SH-SY5Y (cell line): ENCODE measurements at regions not wholly inside any gene's neighbourhood (a gene's known extent, or its start where the extent isn't known, plus 50 kb on each side); places are given as distances from the start of the nearest gene placed in this dataset.

ENCODE experiments used
- GATA2 ChIP-seq: IDR thresholded peaks from 2 replicates; pipeline ENCODE4 v1.6.1; 2011; ENCODE audit warnings: mild to moderate bottlenecking, low read depth, low read length
- GATA3 ChIP-seq: IDR thresholded peaks from 2 replicates; pipeline ENCODE4 v1.6.1; 2011; ENCODE audit warnings: low read depth, mild to moderate bottlenecking, low read length, moderate library complexity

DNA sequence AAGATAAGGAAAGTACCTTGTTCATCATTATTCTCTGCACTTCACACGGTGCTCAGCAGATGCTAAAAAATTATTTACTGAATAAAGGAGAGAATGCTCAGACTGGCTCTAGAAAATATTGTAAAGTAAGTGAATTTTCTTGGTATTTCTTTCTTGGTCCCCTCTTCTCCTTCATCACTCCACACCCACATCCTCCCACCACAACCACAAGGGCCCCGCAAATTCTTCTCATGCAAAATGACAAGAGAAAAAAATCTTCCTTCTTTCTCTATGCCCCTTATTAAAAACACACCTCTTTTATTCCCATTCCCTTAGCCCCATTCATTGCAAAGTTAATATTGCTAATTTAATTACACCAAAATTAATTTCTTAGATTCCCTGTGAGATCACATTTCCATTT is 74.2 kb upstream of the NEDD4L start:
- TF ChIP-seq GATA2 (no peak), GATA3 (no peak)

DNA sequence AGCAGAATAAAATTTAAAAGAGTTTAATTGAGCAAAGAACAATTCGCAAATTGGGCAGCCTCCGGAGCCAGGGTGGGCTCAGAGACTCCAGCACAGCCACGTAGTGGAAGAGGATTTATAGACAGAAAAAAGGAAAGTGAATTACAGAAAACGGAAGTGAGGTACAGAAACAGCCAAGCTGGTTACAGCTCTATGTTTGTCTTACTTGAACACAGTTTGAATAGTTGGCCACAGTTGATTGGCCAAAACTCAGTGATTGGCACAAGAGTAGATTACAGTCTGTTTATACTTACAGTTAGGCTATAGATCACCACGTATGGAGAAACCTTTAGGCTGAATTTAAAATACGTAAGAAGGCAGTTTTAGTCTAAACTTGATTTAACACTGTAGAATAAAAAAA is 78.8 kb upstream of the NEDD4L start:
- TF ChIP-seq GATA3: no peak
- TF ChIP-seq GATA2: no peak

DNA sequence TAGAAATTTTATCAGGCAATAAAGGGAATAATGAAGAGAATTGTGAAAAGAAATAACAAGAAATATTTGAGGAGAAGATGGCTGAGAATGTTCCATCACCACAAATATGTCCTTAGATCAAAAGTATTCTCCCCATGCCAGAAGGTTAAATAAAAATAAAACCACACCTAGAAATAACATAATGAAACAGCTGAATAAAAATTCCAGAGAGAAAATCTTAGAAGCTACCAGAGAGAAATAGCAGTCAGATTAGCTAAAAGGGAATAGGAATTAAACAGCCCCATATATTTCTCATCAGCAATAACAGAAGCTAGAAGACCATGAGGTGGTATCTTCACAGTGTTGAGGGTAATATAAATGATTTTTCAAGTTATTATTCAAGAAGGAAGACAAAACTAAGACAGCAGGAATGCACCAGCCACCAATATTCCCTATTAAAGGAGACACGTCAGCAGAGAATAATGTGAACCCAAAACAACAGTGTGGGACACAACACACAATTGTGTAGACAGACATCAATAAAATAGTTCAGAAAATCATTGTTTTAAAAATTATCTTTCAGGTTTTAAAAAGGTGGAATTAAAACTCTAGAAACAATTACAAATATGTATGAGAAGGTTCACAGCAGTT is 82.0 kb upstream of the NEDD4L start:
- TF ChIP-seq GATA3: no peak
- TF ChIP-seq GATA2: no peak

DNA sequence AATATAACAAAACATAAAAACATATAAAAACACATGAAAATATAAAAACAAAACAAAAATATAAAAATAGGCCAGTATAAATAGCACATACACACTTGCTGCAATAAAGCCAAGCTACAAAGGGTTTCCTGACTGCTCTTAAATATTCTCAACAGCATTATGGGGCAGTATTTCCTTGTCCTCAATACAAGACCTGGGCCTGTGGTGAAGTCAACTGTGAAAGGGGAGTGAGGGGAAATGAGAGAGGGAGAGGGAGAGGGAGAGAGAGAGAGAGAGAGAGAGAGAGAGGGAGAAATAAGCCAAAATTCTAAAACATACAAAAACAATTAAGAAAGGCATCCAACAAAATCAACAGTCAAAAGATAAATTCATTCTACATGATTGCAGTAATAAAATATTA is 82.6 kb upstream of the NEDD4L start:
- TF ChIP-seq GATA3 (no peak), GATA2 (no peak)

DNA sequence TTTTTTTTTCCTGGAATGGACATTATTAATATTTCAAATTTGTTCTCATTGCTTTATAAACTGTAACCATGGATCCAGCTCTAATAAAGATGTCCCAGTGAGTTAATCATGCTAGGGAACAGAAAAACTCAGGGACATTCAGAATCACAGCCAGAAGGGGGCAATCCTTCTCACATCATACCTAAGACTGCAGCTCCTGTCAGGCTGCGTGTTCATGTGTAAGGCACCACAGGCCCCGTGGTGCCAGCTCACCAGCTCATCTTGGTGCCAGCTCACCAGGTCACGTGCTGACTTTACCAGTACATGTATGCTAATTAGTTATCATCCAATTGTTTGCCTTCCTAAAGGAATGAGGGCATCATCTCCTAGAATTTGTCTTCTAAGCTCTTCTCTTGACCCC is 84.7 kb upstream of the NEDD4L start:
- TF ChIP-seq GATA2 (no peak), GATA3 (no peak)

DNA sequence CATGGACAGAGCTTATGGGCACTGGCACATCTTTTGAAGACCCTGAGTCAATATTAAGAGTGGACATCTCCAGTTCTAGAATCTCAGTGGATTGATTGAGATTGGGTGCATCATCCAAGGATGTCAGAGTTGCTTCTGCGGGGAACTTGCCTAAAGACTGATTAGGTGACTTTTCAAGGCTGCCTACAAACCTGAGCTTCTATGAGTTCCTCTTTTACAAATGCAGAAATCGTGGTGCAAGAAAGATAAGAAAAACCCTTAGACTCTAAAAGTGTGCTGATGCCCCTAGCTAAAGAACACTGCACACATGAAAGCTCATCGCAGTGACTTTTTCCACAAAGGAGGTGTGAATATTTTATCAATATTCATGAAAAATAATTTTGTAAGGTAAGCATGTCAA is 86.8 kb upstream of the NEDD4L start:
- TF ChIP-seq GATA2 (no peak), GATA3 (no peak)

DNA sequence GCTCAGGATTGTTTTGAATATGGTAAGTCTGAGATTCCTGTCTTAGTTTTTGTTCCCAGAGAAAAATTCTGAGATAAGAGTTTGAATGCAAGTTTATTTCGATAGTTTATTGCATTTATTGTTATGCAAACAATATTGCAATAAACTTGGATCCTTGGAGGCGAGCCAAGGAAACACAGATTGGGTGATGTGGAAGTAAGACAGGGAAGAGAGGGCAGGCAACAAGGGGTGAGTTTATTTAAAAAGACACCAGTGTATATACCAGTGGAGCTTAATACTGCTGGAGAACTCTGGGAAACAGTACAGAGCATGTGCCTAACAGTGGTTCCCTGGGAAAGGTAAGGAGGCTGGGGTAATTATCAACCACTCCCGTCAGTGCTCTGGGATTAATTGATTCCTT is 87.5 kb upstream of the NEDD4L start:
- TF ChIP-seq GATA3 (no peak), GATA2 (no peak)

DNA sequence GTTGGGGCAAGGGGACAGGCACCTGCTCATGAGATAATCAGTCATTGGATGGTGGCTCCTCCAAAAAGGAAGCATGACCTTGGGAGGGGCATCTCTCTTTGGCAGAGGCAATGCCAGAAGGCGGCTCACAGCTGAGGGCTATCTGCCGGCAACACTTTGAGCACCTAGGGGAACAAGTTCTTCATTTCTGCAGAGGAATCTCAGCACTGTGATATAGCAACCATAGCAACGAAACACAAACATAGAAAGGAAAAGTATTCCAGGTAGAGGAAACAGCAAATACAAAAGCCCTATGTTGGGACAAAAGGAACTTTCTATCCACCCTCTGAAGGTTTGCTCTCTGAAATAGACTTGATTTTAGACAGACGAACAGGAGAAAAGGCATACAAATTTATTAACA is 89.1 kb upstream of the NEDD4L start:
- TF ChIP-seq GATA2: no peak
- TF ChIP-seq GATA3: no peak

DNA sequence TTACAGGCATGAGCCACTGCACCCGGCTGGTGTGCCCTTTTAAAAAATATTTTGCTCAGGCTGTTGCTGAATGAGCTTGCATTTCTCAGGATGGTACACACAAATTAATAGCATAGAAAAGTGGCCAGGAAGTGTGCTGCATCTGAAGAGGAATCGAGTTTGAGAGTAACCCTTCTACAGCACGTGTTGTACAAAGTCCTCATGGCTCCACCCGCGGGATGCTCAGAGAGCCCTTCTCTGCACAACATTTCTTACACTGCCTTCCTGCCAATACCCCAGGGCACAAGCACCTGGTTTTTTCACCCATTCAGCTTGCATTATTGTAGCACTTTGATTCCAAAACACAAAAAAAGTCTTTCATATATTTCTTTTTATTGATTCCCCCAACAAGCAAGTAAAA is 90.1 kb upstream of the NEDD4L start:
- TF ChIP-seq GATA3: no peak
- TF ChIP-seq GATA2: no peak

DNA sequence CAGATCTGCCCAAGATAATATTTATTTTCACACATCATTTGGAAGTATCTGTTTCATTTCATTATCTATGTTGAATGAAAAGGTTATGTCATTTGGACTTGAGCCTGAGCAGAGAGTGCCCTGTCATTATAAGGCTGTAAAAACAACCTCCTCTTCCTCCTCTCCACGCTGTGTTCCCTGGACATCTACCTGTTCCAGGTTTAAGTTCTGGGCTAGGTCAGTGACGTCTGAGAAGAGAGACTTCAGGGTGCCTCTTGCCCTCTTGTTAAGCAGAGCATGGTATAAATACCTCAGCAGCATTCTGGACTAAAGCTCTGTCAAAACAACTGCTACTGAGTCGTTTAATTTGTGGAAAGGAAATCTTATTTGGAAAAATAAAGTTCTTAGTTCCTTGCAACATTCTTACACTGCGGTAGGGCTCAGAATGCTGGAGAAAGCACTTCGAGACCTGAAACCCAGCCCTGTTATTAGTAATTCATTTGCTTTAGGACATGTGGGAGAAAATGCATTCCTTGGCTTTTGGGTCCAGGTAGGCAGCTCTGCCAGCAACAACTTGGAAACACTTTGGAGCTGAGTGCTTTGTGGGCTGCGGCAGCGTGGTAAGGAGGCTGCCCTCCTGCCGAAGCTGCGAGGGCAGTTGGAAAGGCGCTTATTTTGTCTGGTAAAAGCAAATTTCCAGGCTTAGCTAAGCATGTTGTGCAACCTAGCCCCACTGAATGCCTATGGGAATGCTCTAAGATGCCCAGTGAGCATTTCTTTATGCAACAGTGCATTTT is 91.8 kb upstream of the NEDD4L start:
- TF ChIP-seq GATA3 (no peak), GATA2 (no peak)

DNA sequence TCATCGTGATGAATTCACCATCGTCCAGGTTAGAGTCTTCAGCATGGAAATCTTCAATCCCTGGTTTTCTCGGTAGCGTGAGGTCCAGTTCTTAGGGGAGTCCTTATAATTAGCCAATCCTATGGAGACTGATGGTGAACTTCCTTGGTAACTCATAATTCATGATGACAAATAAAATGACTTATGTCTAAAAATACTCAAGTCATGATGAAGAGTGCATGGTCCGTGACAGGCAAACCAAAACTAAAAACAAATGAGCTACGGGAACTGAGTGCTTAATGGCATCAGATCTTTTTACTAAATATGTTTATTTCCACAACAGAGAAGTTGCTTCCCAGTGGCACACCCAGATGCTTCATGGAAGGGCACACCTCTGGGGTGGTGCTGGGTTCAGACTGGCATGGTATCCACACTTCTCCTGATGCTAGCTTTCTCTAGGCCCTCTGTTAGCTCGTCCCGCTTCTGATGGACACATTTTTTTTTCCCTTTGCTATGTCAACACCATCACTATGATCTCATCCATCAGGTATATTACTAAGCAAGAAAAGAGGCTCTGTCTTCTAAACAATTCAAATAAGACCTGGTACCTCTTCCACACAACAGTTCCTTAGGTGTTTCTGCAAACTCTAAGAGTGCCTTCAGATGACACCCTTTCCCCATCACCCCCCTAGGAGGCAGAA is 92.8 kb upstream of the NEDD4L start:
- TF ChIP-seq GATA3 (no peak), GATA2 (no peak)

DNA sequence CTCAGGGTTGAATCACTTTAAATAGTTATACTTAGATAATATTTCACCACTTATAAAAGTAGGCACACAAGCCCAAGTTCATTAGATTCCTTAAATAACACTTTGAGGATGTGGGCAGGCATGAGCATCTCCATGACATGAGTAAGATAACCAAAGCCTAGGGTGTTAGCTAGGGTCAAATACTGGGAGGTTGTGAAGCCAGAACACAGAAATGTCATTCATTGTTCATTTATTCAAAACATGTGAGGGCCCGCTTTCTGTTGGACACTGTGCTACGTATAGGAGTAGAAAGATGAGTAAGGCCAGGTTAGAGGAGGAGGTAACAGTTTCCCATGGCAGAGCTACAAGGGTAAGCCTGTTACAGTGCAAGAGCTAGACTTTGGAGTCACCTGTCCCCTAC is 93.5 kb upstream of the NEDD4L start:
- TF ChIP-seq GATA2: no peak
- no peak for TF ChIP-seq GATA3

DNA sequence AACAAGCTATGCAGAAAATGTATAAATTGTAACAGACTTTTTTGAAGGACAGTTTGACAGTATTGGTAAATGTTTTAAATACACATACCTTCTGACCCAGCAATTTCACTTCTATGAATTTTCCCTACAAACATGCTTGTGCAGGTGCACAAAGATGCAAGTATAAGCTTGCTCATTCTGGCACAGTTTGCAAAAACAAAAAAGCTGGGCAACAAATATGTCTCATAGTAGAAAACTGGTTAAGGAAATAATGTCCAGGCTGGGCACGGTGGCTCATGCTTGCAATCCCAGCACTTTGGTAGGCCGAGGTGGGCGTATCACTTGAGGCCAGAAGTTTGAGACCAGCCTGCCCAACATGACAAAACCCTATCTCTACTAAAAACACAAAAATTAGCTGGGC is 96.9 kb upstream of the NEDD4L start:
- TF ChIP-seq GATA3 (no peak), GATA2 (no peak)

DNA sequence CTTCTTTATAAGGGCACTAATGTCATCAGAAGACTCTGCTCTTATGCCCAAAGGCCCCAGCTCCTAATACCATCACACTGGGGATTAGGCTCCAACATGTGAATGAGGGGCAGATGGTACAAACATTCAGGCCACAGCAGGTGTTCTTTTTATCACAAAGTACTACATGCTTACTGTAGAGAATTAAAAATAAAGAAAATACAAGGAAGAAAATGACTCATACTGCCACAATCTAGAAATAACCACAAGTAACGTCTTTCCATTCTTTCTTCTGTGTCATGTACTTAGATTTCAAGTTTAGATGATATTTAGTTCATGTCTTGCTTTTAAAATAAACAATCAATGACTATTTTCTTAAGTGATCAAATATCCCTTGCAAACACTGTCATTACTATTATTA is 100.3 kb upstream of the NEDD4L start:
- TF ChIP-seq GATA2: no peak
- TF ChIP-seq GATA3: no peak

DNA sequence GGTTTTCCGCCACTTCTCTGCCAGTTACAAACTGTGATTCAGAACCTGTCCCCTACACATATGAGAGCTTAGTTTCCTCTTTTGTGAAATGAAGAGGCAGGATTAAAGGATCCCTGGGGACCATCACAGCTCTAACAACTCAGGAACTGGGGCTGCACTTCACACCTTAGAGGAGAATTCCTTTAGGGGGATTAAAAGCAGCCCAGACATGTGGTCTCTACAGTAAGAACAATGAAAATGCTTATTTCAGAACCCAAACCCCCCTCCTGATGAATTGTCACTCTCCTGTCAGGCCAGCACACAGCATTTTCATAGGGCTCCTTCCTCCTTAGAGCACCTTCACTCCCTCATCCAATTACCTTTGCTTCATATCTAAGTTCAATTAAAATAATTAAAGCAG is 101.5 kb upstream of the NEDD4L start:
- TF ChIP-seq GATA2: no peak
- TF ChIP-seq GATA3: no peak
